Thyroid gland (tissue), 4 donors: ENCODE measurements at regions not wholly inside any gene's neighbourhood (a gene's known extent, or its start where the extent isn't known, plus 50 kb on each side); places are given as distances from the start of the nearest gene placed in this dataset.

Experiments used
- POLR2A ChIP-seq, 2 donors: fragments of 450-650 bp; IDR thresholded peaks; one replicate each; pipeline ENCODE4 v1.6.1; 2017; ENCODE audit warnings: antibody characterized with exemption in 2 of 2, mild to moderate bottlenecking in 2 of 2, moderate library complexity in 1 of 2
- TF ChIP-seq, protein P1 (sequence below), 6 experiments: fragments of 200-600 bp in 3 of 6; fragments of 450-650 bp in 3 of 6; sonication (generic) in 3 of 6; IDR thresholded peaks; one replicate each; pipeline ENCODE4 v1.5.1; 2016 to 2019; ENCODE audit warnings: antibody characterized with exemption in 6 of 6, mild to moderate bottlenecking in 2 of 6, inconsistent platforms in 1 of 6, moderate library complexity in 1 of 6

DNA sequence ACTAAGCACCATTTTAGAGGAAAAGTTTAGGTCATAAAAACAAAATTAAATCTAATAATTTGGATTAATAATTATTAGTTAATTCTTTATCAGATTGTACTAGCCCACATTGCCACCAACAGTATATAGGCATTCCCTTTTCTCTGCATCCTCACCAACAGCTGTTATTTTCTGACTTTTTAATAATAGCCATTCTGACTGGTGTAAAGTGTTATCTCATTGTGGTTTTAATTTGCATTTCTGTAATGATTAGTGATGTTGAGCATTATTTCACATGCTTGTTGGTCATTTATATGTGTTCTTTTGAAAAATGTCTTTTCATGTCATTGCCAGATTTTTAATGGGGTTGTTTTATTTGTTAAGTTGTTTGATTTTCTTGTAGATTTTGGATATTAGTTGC lies 319.1 kb upstream of the SYNCRIP start:
- TF ChIP-seq, protein P1, sequence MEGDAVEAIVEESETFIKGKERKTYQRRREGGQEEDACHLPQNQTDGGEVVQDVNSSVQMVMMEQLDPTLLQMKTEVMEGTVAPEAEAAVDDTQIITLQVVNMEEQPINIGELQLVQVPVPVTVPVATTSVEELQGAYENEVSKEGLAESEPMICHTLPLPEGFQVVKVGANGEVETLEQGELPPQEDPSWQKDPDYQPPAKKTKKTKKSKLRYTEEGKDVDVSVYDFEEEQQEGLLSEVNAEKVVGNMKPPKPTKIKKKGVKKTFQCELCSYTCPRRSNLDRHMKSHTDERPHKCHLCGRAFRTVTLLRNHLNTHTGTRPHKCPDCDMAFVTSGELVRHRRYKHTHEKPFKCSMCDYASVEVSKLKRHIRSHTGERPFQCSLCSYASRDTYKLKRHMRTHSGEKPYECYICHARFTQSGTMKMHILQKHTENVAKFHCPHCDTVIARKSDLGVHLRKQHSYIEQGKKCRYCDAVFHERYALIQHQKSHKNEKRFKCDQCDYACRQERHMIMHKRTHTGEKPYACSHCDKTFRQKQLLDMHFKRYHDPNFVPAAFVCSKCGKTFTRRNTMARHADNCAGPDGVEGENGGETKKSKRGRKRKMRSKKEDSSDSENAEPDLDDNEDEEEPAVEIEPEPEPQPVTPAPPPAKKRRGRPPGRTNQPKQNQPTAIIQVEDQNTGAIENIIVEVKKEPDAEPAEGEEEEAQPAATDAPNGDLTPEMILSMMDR (IDR thresholded peaks at IDR 0.05): no peak
- TF ChIP-seq POLR2A (IDR thresholded peaks at IDR 0.05): no peak
